Panc1 (cell line): ENCODE measurements at regions not wholly inside any gene's neighbourhood (a gene's known extent, or its start where the extent isn't known, plus 50 kb on each side); places are given as distances from the start of the nearest gene placed in this dataset.

Experiments
- POLR2AphosphoS5 ChIP-seq: IDR thresholded peaks from 2 replicates; pipeline ENCODE4 v1.6.1; 2012; ENCODE audit warnings: mild to moderate bottlenecking, low read depth, low read length, moderate library complexity
- SIN3A ChIP-seq: IDR thresholded peaks from 2 replicates; pipeline ENCODE4 v1.6.1; 2012; ENCODE audit warnings: low read depth, mild to moderate bottlenecking, low read length, moderate library complexity, borderline replicate concordance; ENCODE audit not compliant: insufficient read depth
- TCF7L2 ChIP-seq: IDR thresholded peaks from 2 replicates; pipeline ENCODE4 v1.6.1; 2011; ENCODE audit warnings: mild to moderate bottlenecking, low read depth, low read length, inconsistent platforms
- TF ChIP-seq, protein P1 (sequence below): fragments of 450-650 bp; IDR thresholded peaks from 2 replicates; pipeline ENCODE4 v1.5.1; 2017; ENCODE audit warnings: mild to moderate bottlenecking
- TF ChIP-seq, protein P2 (sequence below), 2 experiments: IDR thresholded peaks; 2 replicates each; pipeline ENCODE4 v1.6.1; 2011 to 2012; ENCODE audit warnings: low read depth in 2 of 2, control low read depth in 1 of 2, low read length in 1 of 2, mild to moderate bottlenecking in 1 of 2, moderate library complexity in 1 of 2; ENCODE audit not compliant: insufficient read depth in 1 of 2

DNA sequence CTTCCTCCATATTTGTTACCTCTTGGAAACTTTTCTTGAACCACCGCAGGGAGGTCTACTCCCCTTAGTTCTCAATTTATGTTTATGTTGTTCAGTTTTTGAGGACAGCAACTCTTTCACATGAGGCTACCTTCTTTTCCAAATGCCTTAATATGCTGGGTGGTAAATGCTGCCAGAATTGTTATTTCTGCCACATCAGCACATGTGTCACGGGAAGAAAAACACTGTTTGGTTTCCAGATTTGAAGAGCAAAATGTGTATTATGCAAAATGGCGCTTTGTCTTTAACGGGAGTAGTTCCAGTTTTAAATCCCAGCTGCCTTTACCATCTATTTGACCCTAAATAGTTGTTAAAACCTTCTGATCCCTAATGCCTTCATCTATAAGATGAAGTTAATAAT lies 606.2 kb upstream of the TBL1XR1 start:
- TF ChIP-seq, protein P1, sequence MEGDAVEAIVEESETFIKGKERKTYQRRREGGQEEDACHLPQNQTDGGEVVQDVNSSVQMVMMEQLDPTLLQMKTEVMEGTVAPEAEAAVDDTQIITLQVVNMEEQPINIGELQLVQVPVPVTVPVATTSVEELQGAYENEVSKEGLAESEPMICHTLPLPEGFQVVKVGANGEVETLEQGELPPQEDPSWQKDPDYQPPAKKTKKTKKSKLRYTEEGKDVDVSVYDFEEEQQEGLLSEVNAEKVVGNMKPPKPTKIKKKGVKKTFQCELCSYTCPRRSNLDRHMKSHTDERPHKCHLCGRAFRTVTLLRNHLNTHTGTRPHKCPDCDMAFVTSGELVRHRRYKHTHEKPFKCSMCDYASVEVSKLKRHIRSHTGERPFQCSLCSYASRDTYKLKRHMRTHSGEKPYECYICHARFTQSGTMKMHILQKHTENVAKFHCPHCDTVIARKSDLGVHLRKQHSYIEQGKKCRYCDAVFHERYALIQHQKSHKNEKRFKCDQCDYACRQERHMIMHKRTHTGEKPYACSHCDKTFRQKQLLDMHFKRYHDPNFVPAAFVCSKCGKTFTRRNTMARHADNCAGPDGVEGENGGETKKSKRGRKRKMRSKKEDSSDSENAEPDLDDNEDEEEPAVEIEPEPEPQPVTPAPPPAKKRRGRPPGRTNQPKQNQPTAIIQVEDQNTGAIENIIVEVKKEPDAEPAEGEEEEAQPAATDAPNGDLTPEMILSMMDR, result no peak
- TF ChIP-seq POLR2AphosphoS5, result no peak
- no peak for TF ChIP-seq SIN3A
- TF ChIP-seq, protein P2, sequence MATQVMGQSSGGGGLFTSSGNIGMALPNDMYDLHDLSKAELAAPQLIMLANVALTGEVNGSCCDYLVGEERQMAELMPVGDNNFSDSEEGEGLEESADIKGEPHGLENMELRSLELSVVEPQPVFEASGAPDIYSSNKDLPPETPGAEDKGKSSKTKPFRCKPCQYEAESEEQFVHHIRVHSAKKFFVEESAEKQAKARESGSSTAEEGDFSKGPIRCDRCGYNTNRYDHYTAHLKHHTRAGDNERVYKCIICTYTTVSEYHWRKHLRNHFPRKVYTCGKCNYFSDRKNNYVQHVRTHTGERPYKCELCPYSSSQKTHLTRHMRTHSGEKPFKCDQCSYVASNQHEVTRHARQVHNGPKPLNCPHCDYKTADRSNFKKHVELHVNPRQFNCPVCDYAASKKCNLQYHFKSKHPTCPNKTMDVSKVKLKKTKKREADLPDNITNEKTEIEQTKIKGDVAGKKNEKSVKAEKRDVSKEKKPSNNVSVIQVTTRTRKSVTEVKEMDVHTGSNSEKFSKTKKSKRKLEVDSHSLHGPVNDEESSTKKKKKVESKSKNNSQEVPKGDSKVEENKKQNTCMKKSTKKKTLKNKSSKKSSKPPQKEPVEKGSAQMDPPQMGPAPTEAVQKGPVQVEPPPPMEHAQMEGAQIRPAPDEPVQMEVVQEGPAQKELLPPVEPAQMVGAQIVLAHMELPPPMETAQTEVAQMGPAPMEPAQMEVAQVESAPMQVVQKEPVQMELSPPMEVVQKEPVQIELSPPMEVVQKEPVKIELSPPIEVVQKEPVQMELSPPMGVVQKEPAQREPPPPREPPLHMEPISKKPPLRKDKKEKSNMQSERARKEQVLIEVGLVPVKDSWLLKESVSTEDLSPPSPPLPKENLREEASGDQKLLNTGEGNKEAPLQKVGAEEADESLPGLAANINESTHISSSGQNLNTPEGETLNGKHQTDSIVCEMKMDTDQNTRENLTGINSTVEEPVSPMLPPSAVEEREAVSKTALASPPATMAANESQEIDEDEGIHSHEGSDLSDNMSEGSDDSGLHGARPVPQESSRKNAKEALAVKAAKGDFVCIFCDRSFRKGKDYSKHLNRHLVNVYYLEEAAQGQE (IDR thresholded peaks at IDR 0.05; ENCODE audit: insufficient read depth in 1 of 2, low read depth in 2 of 2, low read length in 1 of 2), result no peak
- no peak for TF ChIP-seq TCF7L2
